ENCODE measurements at regions not wholly inside any gene's neighbourhood (a gene's known extent, or its start where the extent isn't known, plus 50 kb on each side); places are given as distances from the start of the nearest gene placed in this dataset.

- TF ChIP-seq ZBTB33 (IDR thresholded peaks at IDR 0.05), result no peak
- TF ChIP-seq BCLAF1 (IDR thresholded peaks at IDR 0.05), result no peak
These were observed 356.1 kb upstream of the ZFHX3 start (continued) for GRCh38 chr16:73404001-73404400.

GRCh38 chr16:73403291-73403690, 355.4 kb upstream of the ZFHX3 start:
- CTCF ChIA-PET, result interaction anchor here (0.6 kb wide), 1 partner anchor 267 kb away, joined by 4 read pairs; no protein-coding TSS in a partner anchor
- no TSS peak for BruUV-seq (replicated peaks)
- intact Hi-C loops (cut with micrococcal nuclease; ENCODE audit: unreplicated experiment) (no loop called here), in situ Hi-C loops (cut with MboI) (no loop called here)
- SMC1A ChIA-PET (ENCODE audit: uncharacterized antibody, unreplicated experiment), result no interaction called here
- Histone ChIP-seq H3K79me2 (ENCODE audit: control insufficient read depth, insufficient read depth, low read length) (no peaks in the 10 kb centered on the region), H3K9ac (ENCODE audit: control insufficient read depth, insufficient read depth, low read length) (no peak overlapping the region), H4K20me1 (ENCODE audit: control insufficient read depth, insufficient read depth) (no peaks in the 10 kb centered on the region), H3K4me2 (ENCODE audit: control insufficient read depth, insufficient read depth) (no peak overlapping the region), H3K4me3 (no peak overlapping the region), H3K27ac (ENCODE audit: control insufficient read depth, insufficient read depth) (no peak overlapping the region), H3K9me3 (replicated peaks; ENCODE audit: control insufficient read depth, insufficient read depth, low read length) (no peaks in the 10 kb centered on the region), H3K4me1 (ENCODE audit: control insufficient read depth, insufficient read depth, low read length) (no peaks in the 10 kb centered on the region), H3K27me3 (replicated peaks in 1 of 2; ENCODE audit: control insufficient read depth in 2 of 2, insufficient read depth in 2 of 2, low read length in 1 of 2) (no peaks in the 10 kb centered on the region), H2AFZ (ENCODE audit: control insufficient read depth, low read depth, low read length) (no peak overlapping the region), H3K36me3 (ENCODE audit: control insufficient read depth in 2 of 2, insufficient read depth in 2 of 2, low read length in 1 of 2) (no peaks in the 10 kb centered on the region)
- DNase-seq (ENCODE audit: low read depth, low spot score) (no peak), ATAC-seq (no peak), FAIRE-seq (no peak)
- RAD21 ChIA-PET (ENCODE audit: unreplicated experiment), result no interaction called here
- POLR2A ChIA-PET, result no interaction called here
- 58% methylated on average over 12 of the region's 12 CpGs for WGBS (ENCODE audit: insufficient coverage, insufficient replicate concordance, low lambda C conversion rate, missing lambda C conversion rate)
- no peak for TF ChIP-seq RBBP5 (conservative IDR thresholded peaks at IDR 0.05)
- TF ChIP-seq MXI1 (IDR thresholded peaks at IDR 0.05; ENCODE audit: low read depth, low read length), result no peak
- TF ChIP-seq SMAD5 (IDR thresholded peaks at IDR 0.05; ENCODE audit: low read depth), result no peak
- no peak for TF ChIP-seq ZBTB11 (CRISPR knock-in tag; IDR thresholded peaks at IDR 0.05)
- TF ChIP-seq STAT3 (IDR thresholded peaks at IDR 0.05; ENCODE audit: low read depth, low read length), result no peak
- no peak for TF ChIP-seq SRF (IDR thresholded peaks at IDR 0.05; ENCODE audit: low read depth in 2 of 2, low read length in 2 of 2)
- TF ChIP-seq FOXM1 (IDR thresholded peaks at IDR 0.05; ENCODE audit: low read depth, low read length), result no peak
- no peak for TF ChIP-seq RAD21 (IDR thresholded peaks at IDR 0.05; ENCODE audit: insufficient read depth, low read depth, low read length)
- TF ChIP-seq GATAD2B (conservative IDR thresholded peaks at IDR 0.05; ENCODE audit: low read depth), result no peak
- no peak for TF ChIP-seq RELB (IDR thresholded peaks at IDR 0.05; ENCODE audit: low read depth)
- TF ChIP-seq YY1 (IDR thresholded peaks at IDR 0.05; ENCODE audit: low read depth, low read length), result no peak
- no peak for TF ChIP-seq ETV6 (conservative IDR thresholded peaks at IDR 0.05 in 1 of 2, IDR thresholded peaks at IDR 0.05 in 1 of 2; ENCODE audit: borderline replicate concordance in 1 of 2, low read depth in 1 of 2)
